Activated naive CD4-positive, alpha-beta T cell treated with anti-CD3 and anti-CD28 coated beads, Interleukin-2, amount 50 U/mL, for 72 hours (primary cell): ENCODE measurements at regions not wholly inside any gene's neighbourhood (a gene's known extent, or its start where the extent isn't known, plus 50 kb on each side); places are given as distances from the start of the nearest gene placed in this dataset.

ENCODE experiments used
- ATAC-seq, 2 donors: fragments of 150-1000 bp; cut with Tn5 transposase; 2 replicates each; pipeline ENCODE4 v1.10.0; 2021; ENCODE audit warnings: mild to moderate bottlenecking in 2 of 2, moderate library complexity in 2 of 2
- DNase-seq, 2 donors: peaks; one replicate each; pipeline ENCODE4 v3.0.0; 2021 to 2022; ENCODE audit warnings: low spot score in 2 of 2
- H3K27ac Mint-ChIP-seq, 2 donors: one replicate each; pipeline ENCODE4 v1.8.0; 2022; ENCODE audit warnings: mild to moderate bottlenecking in 2 of 2, mixed read lengths in 2 of 2
- H3K36me3 Mint-ChIP-seq, 2 donors: one replicate each; pipeline ENCODE4 v1.8.0; 2022; ENCODE audit warnings: mixed read lengths in 2 of 2
- H3K9me3 Mint-ChIP-seq, 2 donors: one replicate each; pipeline ENCODE4 v1.8.0; 2022; ENCODE audit warnings: mixed read lengths in 2 of 2

GRCh38 chr4:84441758-84442377 is 57.2 kb downstream of the NKX6-1 start:
- ATAC-seq = no peak
- Mint-ChIP-seq H3K36me3 (no peaks in the 10 kb centered on the region), H3K9me3 (no peaks in the 10 kb centered on the region), H3K27ac (no peak overlapping the region)
- DNase-seq = no peak

DNA sequence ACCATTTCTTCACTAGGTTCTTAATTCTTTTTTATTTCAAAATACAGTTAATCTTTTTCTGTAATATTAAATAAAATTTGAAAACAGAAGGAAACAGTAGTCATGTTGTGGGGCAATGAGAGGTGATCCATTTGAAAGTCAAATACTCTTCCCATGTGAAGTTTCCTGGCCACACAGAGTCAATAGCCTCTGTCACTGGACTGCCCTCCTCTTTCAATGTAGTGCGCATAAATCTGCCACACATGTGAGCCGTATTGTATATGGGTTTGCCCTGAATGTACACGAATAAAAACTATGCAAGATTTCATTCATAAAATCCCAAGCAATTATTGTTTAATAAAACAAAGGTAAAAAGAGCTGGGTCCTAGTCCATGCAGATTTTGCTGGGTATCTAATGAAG is 59.1 kb downstream of the NKX6-1 start:
- DNase-seq (no peak), ATAC-seq (no peak)
- Mint-ChIP-seq H3K27ac (no peak overlapping the region), H3K9me3 (no peaks in the 10 kb centered on the region), H3K36me3 (no peaks in the 10 kb centered on the region)

DNA sequence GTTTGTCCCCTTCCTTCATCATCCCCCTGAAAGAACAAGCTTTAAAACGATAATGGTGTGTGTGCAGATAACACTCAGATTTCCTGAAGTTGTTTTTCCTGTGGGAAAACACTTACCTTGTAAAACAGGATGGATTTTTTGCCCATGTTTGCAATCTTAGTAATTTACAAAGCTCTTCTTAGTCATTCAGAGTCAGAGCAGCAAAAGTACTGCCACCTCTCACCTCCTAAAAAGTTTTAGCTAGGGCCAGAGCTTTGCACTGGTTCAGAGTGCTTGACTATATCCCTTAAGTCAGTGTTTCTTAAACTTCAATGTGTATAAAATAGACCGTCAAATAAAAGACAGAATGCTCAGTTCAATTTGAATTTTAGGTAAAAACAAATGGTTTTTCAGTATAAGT is 62.3 kb downstream of the NKX6-1 start:
- Mint-ChIP-seq H3K9me3 (peaks cover 0 to 4% of the 10 kb centered on the region in 2 donors), H3K36me3 (no peaks in the 10 kb centered on the region), H3K27ac (no peak overlapping the region)
- ATAC-seq (no peak), DNase-seq (no peak)

DNA sequence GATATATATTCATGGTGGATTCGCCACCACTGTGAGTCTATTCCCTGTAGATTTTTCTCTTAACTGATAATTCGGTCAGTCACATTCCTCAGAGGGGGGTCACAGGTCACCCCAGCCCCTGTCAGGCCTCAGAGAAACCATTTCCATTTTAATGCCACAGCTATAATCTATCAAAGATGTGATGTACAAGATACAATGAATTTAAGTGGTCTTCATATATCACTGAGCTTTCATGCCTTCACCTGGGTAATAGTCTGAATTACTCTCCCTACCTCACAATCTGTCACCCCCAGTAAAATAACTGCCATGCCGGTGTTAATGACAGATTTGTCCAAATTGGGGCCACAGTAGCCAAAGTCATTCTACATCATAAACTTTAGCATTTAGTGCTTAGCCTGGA is 64.7 kb downstream of the NKX6-1 start:
- ATAC-seq (no peak), DNase-seq (no peak)
- peaks cover 0 to 4% of the 10 kb centered on the region in 2 donors for H3K9me3 Mint-ChIP-seq
- H3K27ac Mint-ChIP-seq = no peak overlapping the region
- no peaks in the 10 kb centered on the region for H3K36me3 Mint-ChIP-seq

DNA sequence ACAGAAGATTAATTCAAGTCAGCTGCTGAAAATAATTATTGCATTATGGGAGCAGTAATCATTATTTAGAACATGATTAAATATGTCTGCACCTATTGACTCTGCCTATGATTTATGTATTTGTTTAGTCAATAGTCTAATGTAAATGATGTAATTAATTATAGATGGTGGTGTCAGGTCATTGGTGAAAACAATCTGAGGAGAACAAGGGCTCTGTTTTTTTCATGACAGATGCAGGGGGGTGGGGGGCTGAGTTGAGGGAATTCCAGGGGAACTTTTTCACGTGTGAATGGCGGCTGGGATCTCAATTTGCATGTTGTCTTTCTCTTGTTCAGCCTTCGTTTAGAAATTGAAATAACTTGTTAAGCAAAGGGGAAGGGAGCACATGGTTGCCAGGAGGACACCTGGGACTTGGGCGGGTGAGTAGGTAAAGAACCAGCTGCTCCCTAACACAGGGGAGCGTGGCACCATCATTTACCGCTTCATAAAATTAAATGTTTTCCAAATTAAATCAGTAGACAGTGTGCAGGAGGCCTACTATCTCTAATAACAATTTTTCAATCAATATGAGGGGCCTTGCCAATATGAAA is 65.4 kb downstream of the NKX6-1 start:
- ATAC-seq (no peak), DNase-seq (no peak)
- peaks cover 0 to 4% of the 10 kb centered on the region in 2 donors for H3K9me3 Mint-ChIP-seq
- no peaks in the 10 kb centered on the region for H3K36me3 Mint-ChIP-seq
- H3K27ac Mint-ChIP-seq = no peak overlapping the region

- ATAC-seq = no peak
- H3K36me3 Mint-ChIP-seq = no peaks in the 10 kb centered on the region
Observed at GRCh38 chr4:84432713-84433112, 66.4 kb downstream of the NKX6-1 start.

GRCh38 chr4:84420608-84421007 is 78.5 kb downstream of the NKX6-1 start:
- Mint-ChIP-seq H3K27ac (no peak overlapping the region), H3K36me3 (no peaks in the 10 kb centered on the region), H3K9me3 (peaks cover 3 to 7% of the 10 kb centered on the region in 2 donors)
- ATAC-seq (no peak), DNase-seq (no peak)

More at GRCh38 chr4:84432713-84433112, 66.4 kb downstream of the NKX6-1 start:
- Mint-ChIP-seq H3K27ac (no peak overlapping the region), H3K9me3 (peaks cover 0 to 4% of the 10 kb centered on the region in 2 donors)
- no peak for DNase-seq

GRCh38 chr4:84419201-84419600 is 79.9 kb downstream of the NKX6-1 start:
- Mint-ChIP-seq H3K9me3 (peaks cover 3% of the 10 kb centered on the region in 2 donors), H3K27ac (no peak overlapping the region), H3K36me3 (no peaks in the 10 kb centered on the region)
- DNase-seq (no peak), ATAC-seq (no peak)

- DNase-seq (no peak), ATAC-seq (no peak)
- H3K27ac Mint-ChIP-seq = no peak overlapping the region
- no peaks in the 10 kb centered on the region for H3K36me3 Mint-ChIP-seq
- H3K9me3 Mint-ChIP-seq = peaks cover 3% of the 10 kb centered on the region in 2 donors
Observed at GRCh38 chr4:84417997-84418709, 80.9 kb downstream of the NKX6-1 start.

GRCh38 chr4:84413976-84414375 is 85.1 kb downstream of the NKX6-1 start:
- no peaks in the 10 kb centered on the region for H3K36me3 Mint-ChIP-seq
- no peak overlapping the region for H3K27ac Mint-ChIP-seq
- DNase-seq (no peak), ATAC-seq (no peak)
- H3K9me3 Mint-ChIP-seq = no peaks in the 10 kb centered on the region

GRCh38 chr4:84413480-84413879 is 85.6 kb downstream of the NKX6-1 start:
- Mint-ChIP-seq H3K36me3 (no peaks in the 10 kb centered on the region), H3K27ac (no peak overlapping the region), H3K9me3 (no peaks in the 10 kb centered on the region)
- DNase-seq = no peak
- no peak for ATAC-seq

DNA sequence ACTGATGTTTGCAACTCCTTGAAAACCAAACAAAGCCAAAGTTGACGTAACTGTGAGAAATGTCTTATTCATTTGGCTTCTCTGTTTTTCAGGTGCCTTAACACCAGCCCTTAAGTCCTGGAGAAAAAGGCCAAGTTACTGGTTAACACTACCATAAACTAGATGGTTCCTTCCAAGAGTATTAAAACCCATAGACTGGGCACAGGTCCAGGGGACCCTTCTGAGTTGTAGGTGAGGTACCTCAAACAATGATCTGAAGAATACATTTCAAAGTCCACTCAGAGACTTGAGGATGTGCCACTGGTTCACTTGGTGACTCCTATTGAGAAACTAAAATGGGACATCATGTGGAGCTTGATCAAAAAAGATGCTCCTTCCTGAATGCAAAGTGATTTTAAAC is 87.0 kb downstream of the NKX6-1 start:
- Mint-ChIP-seq H3K9me3 (no peaks in the 10 kb centered on the region), H3K27ac (no peak overlapping the region), H3K36me3 (no peaks in the 10 kb centered on the region)
- DNase-seq (no peak), ATAC-seq (no peak)

DNA sequence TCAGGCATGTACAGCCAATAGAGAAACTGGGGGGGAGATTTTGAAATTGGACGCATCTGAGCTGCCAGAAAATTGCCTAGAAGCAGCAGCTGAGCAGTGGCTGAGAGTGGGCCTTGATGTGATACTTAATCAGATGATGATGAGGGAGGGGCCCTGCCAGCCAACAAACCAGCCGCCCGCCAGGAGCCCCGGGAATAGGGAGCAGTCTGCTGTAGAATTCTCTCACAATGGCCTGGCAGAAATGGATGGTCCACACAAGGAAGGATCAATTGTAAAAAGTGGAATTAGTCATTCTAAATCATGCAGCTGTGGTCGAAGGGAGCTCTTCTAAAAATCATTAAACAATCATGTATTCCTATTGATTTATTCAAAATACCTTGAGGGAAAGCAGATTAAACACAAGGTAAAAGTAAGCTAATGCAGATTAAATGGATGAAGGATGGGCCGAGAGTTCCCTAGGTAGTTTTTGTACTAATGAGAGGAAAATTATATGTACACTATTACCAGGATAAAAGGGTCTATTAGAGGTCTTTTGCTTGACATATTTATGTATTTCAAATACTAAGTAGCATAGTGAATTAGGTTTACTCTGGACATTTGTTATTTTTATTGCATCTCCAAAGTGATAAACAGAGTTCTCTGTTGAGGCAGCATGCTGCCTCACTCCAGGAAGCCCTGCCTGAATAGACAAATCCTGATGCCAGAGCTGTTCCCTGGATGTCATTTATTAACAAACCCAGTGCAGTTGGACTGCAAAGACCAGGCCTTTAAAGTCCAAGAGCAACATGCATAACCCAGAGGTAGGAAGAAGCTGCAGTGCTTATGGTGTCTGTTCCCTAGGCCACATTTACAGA is 91.3 kb downstream of the NKX6-1 start:
- DNase-seq (no peak), ATAC-seq (no peak)
- Mint-ChIP-seq H3K36me3 (no peaks in the 10 kb centered on the region), H3K9me3 (no peaks in the 10 kb centered on the region), H3K27ac (no peak overlapping the region)

DNA sequence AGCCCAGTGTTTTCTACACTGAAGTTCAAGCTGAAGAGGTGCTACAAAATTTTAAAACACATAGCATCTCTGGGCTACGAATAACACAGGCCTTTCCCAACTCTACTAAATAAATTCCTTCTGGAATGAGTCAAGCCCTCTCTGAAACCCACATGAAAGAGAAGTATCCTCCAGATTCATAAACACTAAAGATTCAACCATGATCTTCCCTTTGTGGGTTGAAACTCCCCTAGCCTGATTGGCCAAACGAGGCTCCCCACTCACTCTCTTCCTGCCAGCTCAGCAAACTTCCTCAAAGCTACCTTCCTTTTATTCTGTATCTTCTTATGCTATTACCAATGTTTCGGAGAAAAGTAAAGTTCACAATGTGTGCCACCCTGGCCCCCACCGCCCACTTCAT is 95.4 kb downstream of the NKX6-1 start:
- ATAC-seq (no peak), DNase-seq (no peak)
- Mint-ChIP-seq H3K9me3 (peaks cover 0 to 5% of the 10 kb centered on the region in 2 donors), H3K36me3 (no peaks in the 10 kb centered on the region), H3K27ac (no peak overlapping the region)

DNA sequence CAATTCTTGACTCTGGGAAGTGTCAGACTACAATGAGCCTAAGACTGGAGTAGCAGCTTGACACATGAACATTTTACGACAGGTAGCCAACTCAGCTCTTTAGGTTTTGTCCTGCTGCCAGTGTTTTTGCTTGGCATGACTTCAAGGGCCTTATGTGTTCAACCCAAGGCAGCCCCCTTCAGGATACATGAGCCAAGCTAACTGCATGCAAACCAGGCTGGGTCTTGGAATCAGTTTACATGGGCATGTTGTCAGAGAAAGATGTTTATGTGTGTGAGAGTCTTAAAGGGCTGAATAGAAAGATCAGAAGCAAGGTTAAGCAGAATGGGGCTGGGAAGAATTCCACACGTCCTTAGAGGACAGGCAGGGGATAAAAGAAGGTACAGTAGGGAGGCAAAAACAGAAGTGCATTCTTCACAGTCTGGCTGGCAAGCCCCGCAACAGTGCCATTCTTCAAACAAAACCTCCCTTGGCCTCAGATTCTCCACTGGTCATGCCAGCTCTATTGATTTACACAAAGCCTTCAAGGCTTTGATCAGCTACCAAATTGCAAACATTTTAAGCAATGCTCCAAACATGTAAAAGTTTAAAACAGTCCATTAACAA is 97.3 kb downstream of the NKX6-1 start:
- DNase-seq (no peak), ATAC-seq (no peak)
- no peaks in the 10 kb centered on the region for H3K36me3 Mint-ChIP-seq
- H3K9me3 Mint-ChIP-seq = peaks cover 0 to 5% of the 10 kb centered on the region in 2 donors
- H3K27ac Mint-ChIP-seq = no peak overlapping the region

- H3K27ac Mint-ChIP-seq = no peak overlapping the region
- DNase-seq (no peak), ATAC-seq (no peak)
- H3K36me3 Mint-ChIP-seq = no peaks in the 10 kb centered on the region
- no peaks in the 10 kb centered on the region for H3K9me3 Mint-ChIP-seq
Observed at GRCh38 chr4:84394386-84394785, 104.7 kb downstream of the NKX6-1 start.
